ENCODE measurements at regions not wholly inside any gene's neighbourhood (a gene's known extent, or its start where the extent isn't known, plus 50 kb on each side); places are given as distances from the start of the nearest gene placed in this dataset.

DNA sequence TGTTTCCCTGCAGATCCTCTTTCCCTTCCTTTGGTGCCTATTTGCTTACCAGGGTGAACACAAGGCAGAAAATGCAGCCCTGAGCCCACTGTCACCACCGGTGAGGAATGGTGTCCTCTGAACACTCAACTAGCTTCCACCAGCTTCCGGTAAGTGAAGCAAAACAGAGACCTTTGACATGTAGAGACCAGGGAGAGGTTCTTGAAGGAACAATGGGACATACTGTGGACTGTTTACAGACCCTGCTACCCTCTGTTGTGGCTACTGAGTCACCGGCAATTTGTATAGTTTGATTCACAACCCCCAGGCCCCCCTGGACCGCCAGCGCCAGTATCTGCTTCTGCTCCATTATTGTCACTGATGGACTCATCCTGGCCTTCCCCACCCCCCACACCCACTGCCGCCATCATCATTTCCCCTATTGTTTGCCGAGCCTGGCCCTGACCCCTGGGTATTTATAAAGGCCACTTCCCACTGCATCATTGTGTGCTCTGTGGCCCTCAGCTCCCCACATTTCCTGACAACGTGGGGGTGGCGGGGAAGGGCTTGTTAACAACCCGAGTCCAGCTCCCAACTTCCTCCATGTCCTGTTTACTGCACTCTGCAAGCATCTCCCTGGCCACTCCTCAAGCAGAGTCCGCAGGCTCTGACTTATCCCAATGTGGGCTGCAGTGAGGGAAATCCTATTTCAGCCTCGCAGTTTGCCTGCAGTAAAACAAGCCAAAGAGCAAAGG is 252.9 kb downstream of the ETS1 start:
- CTCF ChIA-PET = interaction anchor here (0.6 to 1.4 kb wide), 3 partner anchors 9 to 40 kb away, joined by 3 to 6 read pairs (median 3); no protein-coding TSS in a partner anchor
- intact Hi-C loops (cut with micrococcal nuclease) = no loop called here
- H2AFZ ChIP-seq (replicated peaks; ENCODE audit: low read length, poor library complexity) = no peak overlapping the region

More for the DNA sequence above, 252.9 kb downstream of the ETS1 start:
- H4K20me1 ChIP-seq (ENCODE audit: insufficient read depth, low read length) = no peaks in the 10 kb centered on the region
- POLR2A ChIA-PET (ENCODE audit: unreplicated experiment) = no interaction called here
- no peak overlapping the region for H2BK120ac ChIP-seq (ENCODE audit: low read depth, low read length)
- no peak overlapping the region for H3K4me3 ChIP-seq (ENCODE audit: insufficient read depth, low read depth, low read length)
- H4K91ac ChIP-seq (ENCODE audit: insufficient read depth, low read depth, low read length) = no peak overlapping the region
- no peak overlapping the region for H2BK20ac ChIP-seq (ENCODE audit: low read depth, low read length)
- no peak overlapping the region for H3K9ac ChIP-seq (ENCODE audit: low read depth, low read length)
- no peak overlapping the region for H3K18ac ChIP-seq (ENCODE audit: low read depth, low read length)
- in situ Hi-C loops (cut with MboI; ENCODE audit: low sequenced_read_pairs) (no loop called here), dilution Hi-C loops (cut with HindIII; ENCODE audit: low sequenced_read_pairs, unreplicated experiment) (no loop called here)
- H4K5ac ChIP-seq (ENCODE audit: low read depth, low read length) = no peak overlapping the region
- peak overlapping the region; percentile 31; the same call in 1 of the 3 replicates for H2BK15ac ChIP-seq (ENCODE audit: low read depth, low read length)
- DNase-seq = no peak
- no peaks in the 10 kb centered on the region for H3K79me1 ChIP-seq (ENCODE audit: low read depth in 1 of 2, low read length in 2 of 2)
- H3K56ac ChIP-seq (ENCODE audit: extremely low read depth, insufficient read depth, low read length) = no peak overlapping the region
- WGBS, 2 experiments (ENCODE audit: extremely low coverage in 2 of 2, insufficient read length in 1 of 2) = 80% methylated on average over 1 of the region's 12 CpGs; no CpG with 5 or more reads in 1 of the 2 experiments
- H3K23ac ChIP-seq (ENCODE audit: low read depth, low read length) = no peak overlapping the region
- H3K9me1 ChIP-seq (ENCODE audit: insufficient read depth, low read length) = peaks cover 11% of the 10 kb centered on the region; the same call in 1 of the 2 replicates
- H2AK5ac ChIP-seq (ENCODE audit: low read depth, low read length) = no peak overlapping the region
- H3K14ac ChIP-seq (replicated peaks; ENCODE audit: low read depth, low read length) = no peak overlapping the region
- H3K9me3 ChIP-seq (ENCODE audit: control insufficient read depth, insufficient read depth, low read length) = no peaks in the 10 kb centered on the region
- no peak for ATAC-seq (ENCODE audit: low read depth)
- no peak overlapping the region for H3K4ac ChIP-seq (ENCODE audit: low read depth, low read length)
- H3K4me1 ChIP-seq (ENCODE audit: control insufficient read depth, insufficient read depth, low read length) = peaks cover 9% of the 10 kb centered on the region
- H3K27ac ChIP-seq (ENCODE audit: insufficient read depth, low read length) = no peak overlapping the region
- no peaks in the 10 kb centered on the region for H3K27me3 ChIP-seq (ENCODE audit: control insufficient read depth, insufficient read depth, low read length)
- BruUV-seq (replicated peaks) = no TSS peak
- no peak overlapping the region for H2AK9ac ChIP-seq (replicated peaks; ENCODE audit: low read depth, low read length, poor library complexity)
- no peaks in the 10 kb centered on the region for H3K36me3 ChIP-seq (ENCODE audit: control insufficient read depth, insufficient read depth, low read length)
- no peak overlapping the region for H2BK5ac ChIP-seq (ENCODE audit: low read depth, low read length, poor library complexity, severe bottlenecking)
- TF ChIP-seq, protein P1, sequence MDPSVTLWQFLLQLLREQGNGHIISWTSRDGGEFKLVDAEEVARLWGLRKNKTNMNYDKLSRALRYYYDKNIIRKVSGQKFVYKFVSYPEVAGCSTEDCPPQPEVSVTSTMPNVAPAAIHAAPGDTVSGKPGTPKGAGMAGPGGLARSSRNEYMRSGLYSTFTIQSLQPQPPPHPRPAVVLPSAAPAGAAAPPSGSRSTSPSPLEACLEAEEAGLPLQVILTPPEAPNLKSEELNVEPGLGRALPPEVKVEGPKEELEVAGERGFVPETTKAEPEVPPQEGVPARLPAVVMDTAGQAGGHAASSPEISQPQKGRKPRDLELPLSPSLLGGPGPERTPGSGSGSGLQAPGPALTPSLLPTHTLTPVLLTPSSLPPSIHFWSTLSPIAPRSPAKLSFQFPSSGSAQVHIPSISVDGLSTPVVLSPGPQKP (IDR thresholded peaks at IDR 0.05; ENCODE audit: borderline replicate concordance, low read depth, low read length) = no peak
- TF ChIP-seq POLR2A (IDR thresholded peaks at IDR 0.05; ENCODE audit: low read depth, low read length) (no peak), CEBPB (IDR thresholded peaks at IDR 0.05; ENCODE audit: low read depth, low read length) (no peak), MXI1 (IDR thresholded peaks at IDR 0.05; ENCODE audit: borderline replicate concordance, low read depth, low read length) (no peak)
- H4K8ac ChIP-seq (ENCODE audit: low read depth in 2 of 2, low read length in 2 of 2) = no peak overlapping the region
- no peak overlapping the region for H3K4me2 ChIP-seq (ENCODE audit: low read depth, low read length)
